ENCODE measurements at regions not wholly inside any gene's neighbourhood (a gene's known extent, or its start where the extent isn't known, plus 50 kb on each side); places are given as distances from the start of the nearest gene placed in this dataset.

DNA sequence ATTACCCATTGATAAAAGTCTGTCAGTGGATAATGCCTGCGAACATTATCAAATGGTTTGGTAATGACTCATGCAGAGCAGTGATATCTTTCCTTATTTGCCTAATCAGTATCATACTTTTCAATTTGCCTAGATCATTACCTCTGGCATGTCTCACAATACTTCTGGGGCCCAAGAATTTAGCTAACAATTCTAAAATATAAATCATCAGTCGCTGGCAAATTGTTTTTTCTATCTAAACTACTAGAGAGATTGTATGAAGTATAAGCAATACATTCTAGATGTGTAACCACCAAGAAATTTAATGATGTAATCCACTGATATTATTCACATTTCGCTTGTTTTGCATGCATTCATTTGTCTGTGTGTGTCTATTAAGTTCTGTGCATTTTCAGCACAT is 191.2 kb upstream of the CDH19 start:
- Histone ChIP-seq H3K4me3 (no peak overlapping the region), H3K36me3 (ENCODE audit: control insufficient read depth in 4 of 4, insufficient read depth in 4 of 4, low read length in 4 of 4) (no peaks in the 10 kb centered on the region), H3K9me3 (ENCODE audit: control insufficient read depth in 4 of 4, insufficient read depth in 3 of 4, low read length in 3 of 4) (no peaks in the 10 kb centered on the region), H3K27ac (ENCODE audit: low read depth in 1 of 2, low read length in 1 of 2) (no peak overlapping the region), H3K4me1 (ENCODE audit: control insufficient read depth in 5 of 5, insufficient read depth in 5 of 5, low read length in 5 of 5) (no peaks in the 10 kb centered on the region), H3K9ac (ENCODE audit: insufficient read depth in 1 of 2, low read length in 2 of 2) (no peak overlapping the region), H3K27me3 (ENCODE audit: control insufficient read depth in 3 of 3, insufficient read depth in 3 of 3, low read length in 2 of 3) (no peaks in the 10 kb centered on the region)
- ATAC-seq (ENCODE audit: insufficient read depth, low FRiP score) (no peak), DNase-seq (no peak)
- TF ChIP-seq CTCF (IDR thresholded peaks at IDR 0.05; ENCODE audit: control extremely low read depth, extremely low read depth), result no peak
- 61 to 76% methylated on average over 3 of the region's 3 CpGs for WGBS, 2 donors

- DNase-seq (no peak), ATAC-seq (ENCODE audit: insufficient read depth, low FRiP score) (no peak)
- Histone ChIP-seq H3K9me3 (ENCODE audit: control insufficient read depth in 4 of 4, insufficient read depth in 3 of 4, low read length in 3 of 4) (no peaks in the 10 kb centered on the region), H3K36me3 (ENCODE audit: control insufficient read depth in 4 of 4, insufficient read depth in 4 of 4, low read length in 4 of 4) (no peaks in the 10 kb centered on the region), H3K4me3 (no peak overlapping the region), H3K27me3 (ENCODE audit: control insufficient read depth in 3 of 3, insufficient read depth in 3 of 3, low read length in 2 of 3) (no peaks in the 10 kb centered on the region), H3K27ac (ENCODE audit: low read depth in 1 of 2, low read length in 1 of 2) (no peak overlapping the region), H3K9ac (ENCODE audit: insufficient read depth in 1 of 2, low read length in 2 of 2) (no peak overlapping the region), H3K4me1 (ENCODE audit: control insufficient read depth in 5 of 5, insufficient read depth in 5 of 5, low read length in 5 of 5) (no peaks in the 10 kb centered on the region)
- no peak for TF ChIP-seq CTCF (IDR thresholded peaks at IDR 0.05; ENCODE audit: control extremely low read depth, extremely low read depth)
- WGBS, 2 donors, result 69 to 76% methylated on average over 3 of the region's 3 CpGs
These were observed 188.6 kb upstream of the CDH19 start for GRCh38 chr18:66792466-66792865.

DNA sequence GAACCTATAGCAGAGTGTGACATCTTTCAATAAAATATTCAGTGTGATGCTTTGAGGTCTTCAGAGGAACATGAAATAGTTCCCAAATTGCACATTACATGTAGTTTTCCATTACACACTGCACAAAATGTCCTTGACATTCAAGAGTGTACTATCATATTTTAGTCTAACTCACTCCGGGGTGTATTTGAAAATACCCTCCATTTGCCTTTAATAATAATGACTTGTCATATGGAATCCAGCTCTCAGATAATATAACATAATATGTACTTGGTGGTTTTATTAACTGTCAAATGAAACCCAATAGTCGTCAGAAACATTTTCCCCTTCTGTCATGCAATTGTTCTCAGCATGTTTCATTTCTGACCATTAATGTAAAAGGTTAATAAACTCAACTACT is 176.7 kb upstream of the CDH19 start:
- Histone ChIP-seq H3K27me3 (ENCODE audit: control insufficient read depth in 3 of 3, insufficient read depth in 3 of 3, low read length in 2 of 3) (no peaks in the 10 kb centered on the region), H3K27ac (ENCODE audit: low read depth in 1 of 2, low read length in 1 of 2) (no peak overlapping the region), H3K4me3 (no peak overlapping the region), H3K4me1 (ENCODE audit: control insufficient read depth in 5 of 5, insufficient read depth in 5 of 5, low read length in 5 of 5) (no peaks in the 10 kb centered on the region), H3K9ac (ENCODE audit: insufficient read depth in 1 of 2, low read length in 2 of 2) (no peak overlapping the region), H3K9me3 (ENCODE audit: control insufficient read depth in 4 of 4, insufficient read depth in 3 of 4, low read length in 3 of 4) (peaks cover 0 to 2% (median 0%) of the 10 kb centered on the region in 4 donors), H3K36me3 (ENCODE audit: control insufficient read depth in 4 of 4, insufficient read depth in 4 of 4, low read length in 4 of 4) (no peaks in the 10 kb centered on the region)
- TF ChIP-seq CTCF (IDR thresholded peaks at IDR 0.05; ENCODE audit: control extremely low read depth, extremely low read depth), result no peak
- ATAC-seq (ENCODE audit: insufficient read depth, low FRiP score), result no peak
- DNase-seq, result no peak
- WGBS, 2 donors, result 80 to 92% methylated on average over 2 of the region's 2 CpGs

DNA sequence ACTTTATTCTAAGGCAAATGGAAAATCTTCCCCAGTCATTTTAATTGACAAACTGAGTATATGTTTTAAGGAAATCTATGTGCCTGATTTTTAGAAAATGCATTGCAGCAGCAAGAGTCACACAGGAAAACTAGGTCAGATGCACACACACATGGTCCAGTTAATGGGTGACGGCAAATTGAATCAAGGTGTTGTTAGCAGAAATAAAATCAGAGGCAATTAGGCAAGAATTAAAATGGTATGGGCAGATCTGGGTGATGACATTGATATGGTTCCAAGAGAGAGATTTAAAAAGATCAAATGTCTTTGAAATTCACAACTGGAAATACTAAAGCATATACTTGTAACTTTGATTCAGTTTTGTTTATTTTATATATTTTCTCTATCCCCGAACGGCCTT is 174.2 kb upstream of the CDH19 start:
- Histone ChIP-seq H3K9ac (ENCODE audit: insufficient read depth in 1 of 2, low read length in 2 of 2) (no peak overlapping the region), H3K9me3 (ENCODE audit: control insufficient read depth in 4 of 4, insufficient read depth in 3 of 4, low read length in 3 of 4) (peaks cover 0 to 2% (median 0%) of the 10 kb centered on the region in 4 donors), H3K27me3 (ENCODE audit: control insufficient read depth in 3 of 3, insufficient read depth in 3 of 3, low read length in 2 of 3) (no peaks in the 10 kb centered on the region), H3K4me1 (ENCODE audit: control insufficient read depth in 5 of 5, insufficient read depth in 5 of 5, low read length in 5 of 5) (no peaks in the 10 kb centered on the region), H3K27ac (ENCODE audit: low read depth in 1 of 2, low read length in 1 of 2) (no peak overlapping the region), H3K4me3 (no peak overlapping the region), H3K36me3 (ENCODE audit: control insufficient read depth in 4 of 4, insufficient read depth in 4 of 4, low read length in 4 of 4) (no peaks in the 10 kb centered on the region)
- no peak for TF ChIP-seq CTCF (IDR thresholded peaks at IDR 0.05; ENCODE audit: control extremely low read depth, extremely low read depth)
- DNase-seq (no peak), ATAC-seq (ENCODE audit: insufficient read depth, low FRiP score) (no peak)
- 84 to 89% methylated on average over 3 of the region's 3 CpGs for WGBS, 2 donors
